ENCODE measurements at regions not wholly inside any gene's neighbourhood (a gene's known extent, or its start where the extent isn't known, plus 50 kb on each side); places are given as distances from the start of the nearest gene placed in this dataset.

DNA sequence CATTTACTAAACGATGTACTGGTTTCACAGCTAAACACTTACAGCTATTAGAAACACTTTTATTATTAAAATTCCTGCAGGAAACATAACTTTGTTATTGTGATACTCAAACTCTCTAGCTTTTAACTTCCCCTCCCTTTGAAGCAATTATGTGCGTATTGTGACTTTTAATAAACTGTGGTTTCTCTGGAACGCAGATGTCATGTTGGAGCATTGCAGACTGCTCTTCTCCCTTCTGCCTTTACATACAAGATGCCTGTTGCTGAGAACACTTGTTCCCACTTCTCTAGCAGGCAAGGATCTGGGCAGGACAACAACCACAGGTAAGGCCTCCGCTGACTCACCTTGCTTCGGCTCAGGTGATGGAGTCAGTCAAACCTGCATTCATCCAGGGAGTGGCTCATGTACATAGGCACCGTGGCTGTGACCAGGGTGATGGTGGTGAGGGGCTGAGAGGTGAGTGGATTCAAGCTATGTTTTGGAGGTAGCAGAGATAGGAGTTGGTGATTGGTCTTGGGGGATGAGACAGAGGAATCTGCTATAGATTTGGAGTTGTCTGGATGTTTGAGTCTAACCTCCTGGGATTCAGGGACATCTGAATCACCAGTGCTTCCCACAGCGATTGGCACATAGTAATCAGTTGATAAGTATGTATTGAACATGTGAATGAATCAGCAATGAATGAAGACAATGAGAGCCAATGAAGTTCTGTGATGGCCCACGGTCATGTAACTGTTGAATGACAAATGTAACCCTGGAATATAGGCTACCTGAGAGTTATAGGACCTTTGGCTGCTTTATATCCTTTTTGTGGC, 106.0 kb downstream of the ADAMTS15 start:
- H3K9me3 Mint-ChIP-seq = no peaks in the 10 kb centered on the region
- H3K4me3 Mint-ChIP-seq = no peak overlapping the region
- H3K27ac Mint-ChIP-seq = peak overlapping the region in 2 of 3 experiments; percentile 28 to 47
- peaks cover 16% of the 10 kb centered on the region for H3K4me1 Mint-ChIP-seq
- no peaks in the 10 kb centered on the region for H3K27me3 Mint-ChIP-seq (ENCODE audit: low read depth)
- TF ChIP-seq CTCF (IDR thresholded peaks at IDR 0.05; ENCODE audit: unreplicated experiment in 3 of 3) = no peak
- no peaks in the 10 kb centered on the region for H3K36me3 Mint-ChIP-seq (ENCODE audit: low read depth)

- Mint-ChIP-seq H3K9me3 (no peaks in the 10 kb centered on the region), H3K4me1 (peaks cover 16% of the 10 kb centered on the region), H3K27ac (peak overlapping the region in 1 of 3 experiments; percentile 47), H3K4me3 (no peak overlapping the region), H3K27me3 (ENCODE audit: low read depth) (no peaks in the 10 kb centered on the region), H3K36me3 (ENCODE audit: low read depth) (no peaks in the 10 kb centered on the region)
- TF ChIP-seq CTCF (IDR thresholded peaks at IDR 0.05; ENCODE audit: unreplicated experiment in 3 of 3) = no peak
Observed at GRCh38 chr11:130555251-130555841, 106.9 kb downstream of the ADAMTS15 start.

- Mint-ChIP-seq H3K9me3 (no peaks in the 10 kb centered on the region), H3K4me3 (no peak overlapping the region), H3K4me1 (peaks cover 21% of the 10 kb centered on the region), H3K36me3 (ENCODE audit: low read depth) (no peaks in the 10 kb centered on the region), H3K27ac (peak overlapping the region; percentile 89 to 96 (median 93)), H3K27me3 (ENCODE audit: low read depth) (no peaks in the 10 kb centered on the region)
- TF ChIP-seq CTCF (IDR thresholded peaks at IDR 0.05; ENCODE audit: unreplicated experiment in 3 of 3) = no peak
Observed at GRCh38 chr11:130560000-130560780, 111.7 kb downstream of the ADAMTS15 start.

DNA sequence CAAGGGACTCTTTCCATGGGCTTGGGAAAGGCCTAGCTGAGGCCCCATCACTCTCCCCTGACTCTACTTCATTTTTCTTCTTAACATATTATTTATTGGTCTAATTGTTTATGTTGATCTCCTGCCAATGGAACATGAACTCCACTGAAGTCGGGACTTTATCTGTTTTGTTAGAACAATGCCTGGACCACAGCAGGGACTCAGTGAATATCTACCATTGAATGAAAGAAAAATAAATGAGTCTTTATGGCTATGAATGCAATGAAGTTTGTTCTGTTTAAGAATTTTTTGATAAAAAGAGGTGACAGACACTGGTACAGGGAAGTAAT, 112.3 kb downstream of the ADAMTS15 start:
- Mint-ChIP-seq H3K4me3 (no peak overlapping the region), H3K9me3 (no peaks in the 10 kb centered on the region), H3K27me3 (ENCODE audit: low read depth) (no peaks in the 10 kb centered on the region), H3K36me3 (ENCODE audit: low read depth) (no peaks in the 10 kb centered on the region), H3K27ac (peak overlapping the region; percentile 89 to 96 (median 93)), H3K4me1 (peaks cover 21% of the 10 kb centered on the region)
- no peak for TF ChIP-seq CTCF (IDR thresholded peaks at IDR 0.05; ENCODE audit: unreplicated experiment in 3 of 3)

DNA sequence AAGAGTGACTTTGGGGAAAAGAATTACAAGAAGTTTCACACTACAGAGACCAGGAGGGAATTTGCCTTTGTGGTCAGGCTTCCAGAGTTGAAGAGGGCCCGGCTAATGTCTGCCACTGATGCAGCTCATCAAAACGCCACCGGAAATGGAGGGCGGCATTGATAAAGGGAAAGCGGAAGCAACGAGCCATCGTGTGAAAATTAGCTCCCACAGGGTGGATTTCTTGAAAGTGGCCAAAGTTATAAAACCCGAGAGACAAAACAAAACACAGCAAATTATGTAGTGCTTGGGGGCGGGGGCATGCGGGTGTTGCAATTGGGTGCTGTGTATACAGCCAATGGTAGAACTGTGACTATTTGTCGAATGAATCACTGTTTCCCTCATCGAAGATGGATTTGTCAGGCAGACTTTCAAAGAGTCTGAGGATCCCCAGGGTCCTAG, 113.0 kb downstream of the ADAMTS15 start:
- no peak for TF ChIP-seq CTCF (IDR thresholded peaks at IDR 0.05; ENCODE audit: unreplicated experiment in 3 of 3)
- H3K4me1 Mint-ChIP-seq = peaks cover 21% of the 10 kb centered on the region
- H3K27me3 Mint-ChIP-seq (ENCODE audit: low read depth) = no peaks in the 10 kb centered on the region
- H3K36me3 Mint-ChIP-seq (ENCODE audit: low read depth) = no peaks in the 10 kb centered on the region
- no peaks in the 10 kb centered on the region for H3K9me3 Mint-ChIP-seq
- peak overlapping the region; percentile 89 to 96 (median 93) for H3K27ac Mint-ChIP-seq
- H3K4me3 Mint-ChIP-seq = no peak overlapping the region
